SU-DHL-6 (cell line): ENCODE measurements at regions not wholly inside any gene's neighbourhood (a gene's known extent, or its start where the extent isn't known, plus 50 kb on each side); places are given as distances from the start of the nearest gene placed in this dataset.

ENCODE experiments used
- CTCF ChIP-seq: fragments of 200-600 bp; sonication (generic); IDR thresholded peaks from one replicate; pipeline ENCODE4 v1.5.1; 2017; ENCODE audit warnings: antibody characterized with exemption, mild to moderate bottlenecking, low read length, moderate library complexity; ENCODE audit not compliant: insufficient read depth, poor library complexity, severe bottlenecking
- EZH2phosphoT487 ChIP-seq: fragments of 200-600 bp; sonication (generic), shearing (Covaris generic); conservative IDR thresholded peaks from 2 replicates; pipeline ENCODE4 v1.6.1; 2018; ENCODE audit warnings: mild to moderate bottlenecking, antibody characterized with exemption, low read length, moderate library complexity, mixed read lengths

- TF ChIP-seq CTCF (no peak), EZH2phosphoT487 (no peak)
Measured at GRCh38 chr5:173801006-173801405, 87.1 kb upstream of the CPEB4 start.
